H1 (cell line): ENCODE measurements at regions not wholly inside any gene's neighbourhood (a gene's known extent, or its start where the extent isn't known, plus 50 kb on each side); places are given as distances from the start of the nearest gene placed in this dataset.

Source experiments
- CTCF ChIA-PET: fragments of 300-600 bp; sonication (Branson Sonifier 250); formaldehyde crosslinking; loops from one replicate; lab custom pipeline; 2021; ENCODE audit not compliant: partially characterized antibody; lab: Charles Lee
- POLR2A ChIA-PET: fragments of 300-600 bp; sonication (Branson Sonifier 250); formaldehyde crosslinking; loops from one replicate; lab custom pipeline; 2021; ENCODE audit warnings: inconsistent platforms; ENCODE audit not compliant: partially characterized antibody; lab: Charles Lee
- DNase-seq, 2 experiments: peaks; one replicate each; pipeline versions ENCODE4 v3.0.0 to v3.0.0-alpha.2; 2010 to 2022; ENCODE audit warnings: low spot score in 2 of 2, low read depth in 1 of 2, mixed read lengths in 1 of 2
- FAIRE-seq: peaks from 2 replicates; lab custom pipeline; 2011; peaks lifted over from hg19 to GRCh38; lab: Jason Lieb, UNC
- H2AFZ ChIP-seq: 2 replicates; pipeline ENCODE4 v1.8.1; 2012; ENCODE audit warnings: low read length, inconsistent platforms
- H2AK5ac ChIP-seq: 2 replicates; pipeline ENCODE4 v1.6.1; 2013; ENCODE audit warnings: low read depth, low read length
- H2BK120ac ChIP-seq: replicated peaks from 2 replicates; pipeline ENCODE3; 2013; ENCODE audit warnings: low read depth, low read length, inconsistent platforms
- H2BK12ac ChIP-seq: 2 replicates; pipeline ENCODE4 v1.6.1; 2013; ENCODE audit warnings: low read depth, low read length
- H2BK15ac ChIP-seq: 2 replicates; pipeline ENCODE4 v1.6.1; 2013; ENCODE audit warnings: low read length
- H2BK20ac ChIP-seq: 2 replicates; pipeline ENCODE4 v1.6.1; 2013; ENCODE audit warnings: low read length
- H2BK5ac ChIP-seq: 2 replicates; pipeline ENCODE4 v1.6.1; 2013; ENCODE audit warnings: low read depth, low read length
- H3K14ac ChIP-seq: 2 replicates; pipeline ENCODE4 v1.6.1; 2013; ENCODE audit warnings: inconsistent platforms; ENCODE audit not compliant: insufficient read length
- H3K18ac ChIP-seq: 2 replicates; pipeline ENCODE4 v1.6.1; 2013; ENCODE audit warnings: low read length; ENCODE audit errors: extremely low read depth
- H3K23ac ChIP-seq: 2 replicates; pipeline ENCODE4 v1.6.1; 2013; ENCODE audit warnings: inconsistent platforms; ENCODE audit not compliant: insufficient read length
- H3K23me2 ChIP-seq: 2 replicates; pipeline ENCODE4 v1.6.1; 2013; ENCODE audit warnings: low read depth, low read length
- H3K27ac ChIP-seq: 2 replicates; pipeline ENCODE4 v1.6.1; 2011; ENCODE audit warnings: low read depth, low read length, inconsistent platforms
- H3K27me3 ChIP-seq, 4 experiments: replicated peaks in 1 of 4; 1 replicate in 1 of 4; 2 replicates in 3 of 4; pipeline versions ENCODE4 v1.6.1 to v1.8.1; 2011 to 2013; ENCODE audit warnings: low read length in 3 of 4, mild to moderate bottlenecking in 3 of 4, inconsistent platforms in 2 of 4, mixed read lengths in 2 of 4, moderate library complexity in 1 of 4; ENCODE audit not compliant: control insufficient read depth in 3 of 4, insufficient read depth in 3 of 4; ENCODE audit errors: extremely low read depth in 1 of 4
- H3K36me3 ChIP-seq, 4 experiments: 2 replicates each; pipeline versions ENCODE4 v1.6.1 to v1.8.1; 2011 to 2013; ENCODE audit warnings: mild to moderate bottlenecking in 4 of 4, low read length in 3 of 4, moderate library complexity in 2 of 4, control low read depth in 1 of 4, inconsistent platforms in 1 of 4; ENCODE audit not compliant: insufficient read depth in 4 of 4, control insufficient read depth in 2 of 4
- H3K4ac ChIP-seq: replicated peaks from 2 replicates; pipeline ENCODE3; 2013; ENCODE audit warnings: low read length, low read depth, mixed read lengths, inconsistent platforms; ENCODE audit not compliant: insufficient read length
- H3K4me1 ChIP-seq, 4 experiments: replicated peaks in 1 of 4; 1 replicate in 1 of 4; 2 replicates in 3 of 4; pipeline versions ENCODE4 v1.6.1 to v1.8.1; 2011 to 2013; ENCODE audit warnings: low read length in 3 of 4, inconsistent platforms in 2 of 4, mixed read lengths in 1 of 4; ENCODE audit not compliant: insufficient read depth in 4 of 4, control insufficient read depth in 3 of 4
- H3K4me2 ChIP-seq, 2 experiments: 2 replicates each; pipeline versions ENCODE4 v1.6.1 to v1.8.1; 2011 to 2013; ENCODE audit warnings: low read depth in 2 of 2, low read length in 2 of 2, control low read depth in 1 of 2, inconsistent platforms in 1 of 2, mild to moderate bottlenecking in 1 of 2; ENCODE audit not compliant: insufficient read depth in 1 of 2
- H3K4me3 ChIP-seq, 4 experiments: fragments of 200-600, 300-600 bp in 1 of 4; sonication (generic), shearing (Covaris generic), sonication (Bioruptor Twin) in 1 of 4; 2 replicates each; pipeline versions ENCODE4 v1.5.1 to v1.8.1; 2011 to 2016; ENCODE audit warnings: low read length in 4 of 4, low read depth in 3 of 4, control low read depth in 2 of 4, inconsistent platforms in 2 of 4, mild to moderate bottlenecking in 2 of 4, mixed read lengths in 1 of 4, moderate library complexity in 1 of 4; ENCODE audit not compliant: insufficient read depth in 2 of 4; ENCODE audit errors: extremely low read depth in 1 of 4
- H3K56ac ChIP-seq: replicated peaks from 2 replicates; pipeline ENCODE3; 2013; ENCODE audit warnings: low read depth, mild to moderate bottlenecking, mixed read lengths, low read length, inconsistent platforms; ENCODE audit not compliant: insufficient read length
- H3K79me1 ChIP-seq: 2 replicates; pipeline ENCODE4 v1.6.1; 2013; ENCODE audit warnings: low read depth, low read length, control low read depth
- H3K79me2 ChIP-seq, 2 experiments: 2 replicates each; pipeline versions ENCODE4 v1.6.1 to v1.8.1; 2012 to 2013; ENCODE audit warnings: low read length in 2 of 2, mild to moderate bottlenecking in 2 of 2, inconsistent platforms in 1 of 2; ENCODE audit not compliant: insufficient read depth in 2 of 2, control insufficient read depth in 1 of 2
- H3K9ac ChIP-seq, 4 experiments: replicated peaks in 1 of 4; 1 replicate in 1 of 4; 2 replicates in 3 of 4; pipeline versions ENCODE4 v1.6.1 to v1.8.1; 2011 to 2013; ENCODE audit warnings: low read depth in 3 of 4, low read length in 3 of 4, control low read depth in 2 of 4, mild to moderate bottlenecking in 2 of 4, moderate library complexity in 2 of 4, inconsistent platforms in 1 of 4; ENCODE audit errors: extremely low read depth in 1 of 4
- H3K9me3 ChIP-seq, 2 experiments: 2 replicates each; pipeline versions ENCODE4 v1.6.1 to v1.8.1; 2012 to 2013; ENCODE audit warnings: mild to moderate bottlenecking in 2 of 2, moderate library complexity in 2 of 2, control low read depth in 1 of 2, inconsistent platforms in 1 of 2, low read depth in 1 of 2, low read length in 1 of 2, mixed read lengths in 1 of 2; ENCODE audit not compliant: insufficient read depth in 2 of 2
- H4K20me1 ChIP-seq, 2 experiments: replicated peaks in 1 of 2; 2 replicates each; pipeline versions ENCODE3 to v1.8.1; 2011 to 2013; ENCODE audit warnings: inconsistent platforms in 2 of 2, low read length in 2 of 2, mild to moderate bottlenecking in 1 of 2; ENCODE audit not compliant: insufficient read depth in 2 of 2, control insufficient read depth in 1 of 2
- H4K5ac ChIP-seq: 2 replicates; pipeline ENCODE4 v1.6.1; 2013; ENCODE audit warnings: low read length, low read depth, mixed read lengths, inconsistent platforms; ENCODE audit not compliant: insufficient read length
- H4K8ac ChIP-seq: 2 replicates; pipeline ENCODE4 v1.8.0; 2013; ENCODE audit warnings: mild to moderate bottlenecking, moderate library complexity, low read length, inconsistent platforms; ENCODE audit not compliant: insufficient read depth; ENCODE audit errors: extremely low read depth
- H4K91ac ChIP-seq: replicated peaks from 2 replicates; pipeline ENCODE3; 2013; ENCODE audit warnings: low read length, mixed read lengths, inconsistent platforms; ENCODE audit not compliant: insufficient read length
- CBX5 ChIP-seq: fragments of 300-800, 300-1000 bp; sonication (generic); IDR thresholded peaks from 2 replicates; pipeline ENCODE4 v1.7.1; 2016; ENCODE audit warnings: antibody characterized with exemption, low read length, low read depth
- CHD2 ChIP-seq: IDR thresholded peaks from 2 replicates; pipeline ENCODE4 v1.6.1; 2012; ENCODE audit warnings: low read length, improper control_type of control experiment
- EGR1 ChIP-seq: IDR thresholded peaks from 2 replicates; pipeline ENCODE4 v1.6.1; 2011; ENCODE audit warnings: low read depth, low read length, borderline replicate concordance
- PHF8 ChIP-seq: fragments of 200-600 bp; sonication (generic); conservative IDR thresholded peaks from 2 replicates; pipeline ENCODE4 v1.7.1; 2012; ENCODE audit warnings: low read depth, mild to moderate bottlenecking, inconsistent platforms, low read length, moderate library complexity
- POU5F1 ChIP-seq: IDR thresholded peaks from 2 replicates; pipeline ENCODE4 v1.6.1; 2011; ENCODE audit warnings: low read depth, mild to moderate bottlenecking, low read length, moderate library complexity
- RBBP5 ChIP-seq: IDR thresholded peaks from 2 replicates; pipeline ENCODE4 v1.7.1; 2012; ENCODE audit warnings: low read depth, mild to moderate bottlenecking, inconsistent platforms, low read length, moderate library complexity, borderline replicate concordance
- RNF2 ChIP-seq: fragments of 200-900, 300-1000 bp; sonication (generic); IDR thresholded peaks from 2 replicates; pipeline ENCODE4 v1.7.1; 2016; ENCODE audit warnings: borderline replicate concordance, low read depth, mild to moderate bottlenecking, antibody characterized with exemption, low read length; ENCODE audit not compliant: poor library complexity, severe bottlenecking; ENCODE audit errors: missing control alignments
- SIN3A ChIP-seq, 2 experiments: IDR thresholded peaks in 1 of 2; conservative IDR thresholded peaks in 1 of 2; 2 replicates each; pipeline ENCODE4 v1.6.1; 2011 to 2012; ENCODE audit warnings: low read length in 2 of 2, improper control_type of control experiment in 1 of 2, low read depth in 1 of 2, mild to moderate bottlenecking in 1 of 2
- SIRT6 ChIP-seq: IDR thresholded peaks from one replicate; pipeline ENCODE4 v1.7.1; 2012; ENCODE audit warnings: low read length, inconsistent platforms
- SIX5 ChIP-seq: IDR thresholded peaks from 2 replicates; pipeline ENCODE4 v1.6.1; 2011; ENCODE audit warnings: mild to moderate bottlenecking, low read depth, low read length
- SP4 ChIP-seq: IDR thresholded peaks from 2 replicates; pipeline ENCODE4 v1.6.1; 2012; ENCODE audit warnings: low read length, inconsistent platforms
- TAF1 ChIP-seq: IDR thresholded peaks from 2 replicates; pipeline ENCODE4 v1.6.1; 2011; ENCODE audit warnings: mild to moderate bottlenecking, low read depth, low read length
- TCF12 ChIP-seq: IDR thresholded peaks from 2 replicates; pipeline ENCODE4 v1.6.1; 2011; ENCODE audit warnings: low read depth, mild to moderate bottlenecking, low read length
- TEAD4 ChIP-seq: IDR thresholded peaks from 2 replicates; pipeline ENCODE4 v1.6.1; 2012; ENCODE audit warnings: low read depth, low read length, inconsistent platforms, mixed read lengths
- WGBS, 2 experiments: shearing (Covaris generic) in 1 of 2; methylation state at CpG; one replicate each; pipeline versions ENCODE4 v1.1.6 to v1.1.7; 2013 to 2015; ENCODE audit warnings: low lambda C conversion rate in 2 of 2, mixed read lengths in 2 of 2, inconsistent platforms in 1 of 2, low coverage in 1 of 2, missing lambda C conversion rate in 1 of 2; ENCODE audit not compliant: insufficient replicate concordance in 2 of 2, insufficient coverage in 1 of 2, insufficient read length in 1 of 2; ENCODE audit errors: extremely low coverage in 1 of 2, missing lambda C conversion rate in 1 of 2; 5-methylcytosine and 5-hydroxymethylcytosine counted together
- TF ChIP-seq, protein P1 (sequence below): IDR thresholded peaks from 2 replicates; pipeline ENCODE4 v1.6.1; 2011; ENCODE audit warnings: low read depth, mild to moderate bottlenecking, low read length; ENCODE audit not compliant: insufficient read depth

DNA sequence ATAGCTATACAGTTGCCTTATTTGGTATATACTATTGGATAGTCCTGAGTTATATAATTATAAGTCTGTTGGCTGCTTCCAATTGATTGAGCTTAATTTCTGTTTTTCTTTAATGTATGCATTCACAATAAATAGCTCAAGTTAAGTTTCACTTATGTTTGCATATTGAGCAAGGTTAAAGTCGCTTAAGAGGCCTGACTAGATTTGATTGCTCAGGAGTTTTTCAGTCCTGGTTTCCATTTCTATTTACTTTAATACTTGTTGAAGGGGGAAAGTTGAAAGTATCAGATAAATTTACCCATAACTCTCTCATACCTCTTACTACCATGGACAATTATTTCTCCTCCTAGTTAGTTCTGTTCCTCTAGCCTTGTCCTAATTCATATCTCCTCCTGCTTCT, 294.7 kb downstream of the ARL4A start:
- CTCF ChIA-PET, result interaction anchor here (0.6 to 1.0 kb wide), 3 partner anchors 9 to 209 kb away, joined by 3 to 4 read pairs (median 3); no protein-coding TSS in a partner anchor
- Histone ChIP-seq H2BK5ac (no peak overlapping the region), H4K5ac (no peak overlapping the region), H2AK5ac (no peak overlapping the region), H2AFZ (no peak overlapping the region), H2BK120ac (no peak overlapping the region), H3K79me1 (no peaks in the 10 kb centered on the region), H4K91ac (no peak overlapping the region), H3K23ac (no peak overlapping the region), H3K36me3 (no peaks in the 10 kb centered on the region), H4K8ac (no peak overlapping the region), H3K9me3 (no peaks in the 10 kb centered on the region), H3K56ac (no peak overlapping the region), H2BK15ac (no peak overlapping the region), H3K4ac (no peak overlapping the region), H3K4me1 (peaks cover 2 to 13% (median 4%) of the 10 kb centered on the region in 4 experiments), H3K9ac (no peak overlapping the region), H2BK20ac (no peak overlapping the region), H3K14ac (no peak overlapping the region), H3K18ac (no peak overlapping the region), H3K4me3 (no peak overlapping the region), H3K79me2 (no peaks in the 10 kb centered on the region), H2BK12ac (no peak overlapping the region), H4K20me1 (no peaks in the 10 kb centered on the region), H3K23me2 (no peaks in the 10 kb centered on the region), H3K27me3 (peaks cover 0 to 1% (median 0%) of the 10 kb centered on the region in 4 experiments; a peak in 1 of 7 replicates), H3K4me2 (no peak overlapping the region), H3K27ac (no peak overlapping the region)
- DNase-seq (no peak), FAIRE-seq (no peak)
- TF ChIP-seq CHD2, result no peak
- no peak for TF ChIP-seq CBX5
- no peak for TF ChIP-seq RBBP5
- no peak for TF ChIP-seq EGR1
- TF ChIP-seq SIX5, result no peak
- no peak for TF ChIP-seq POU5F1
- no peak for TF ChIP-seq TAF1
- no peak for TF ChIP-seq TCF12
- TF ChIP-seq SP4, result no peak
- no peak for TF ChIP-seq SIRT6
- TF ChIP-seq RNF2, result no peak
- no peak for TF ChIP-seq TEAD4
- TF ChIP-seq SIN3A (conservative IDR thresholded peaks at IDR 0.05 in 1 of 2, IDR thresholded peaks at IDR 0.05 in 1 of 2; ENCODE audit: low read depth in 1 of 2, low read length in 2 of 2), result no peak
- TF ChIP-seq, protein P1, sequence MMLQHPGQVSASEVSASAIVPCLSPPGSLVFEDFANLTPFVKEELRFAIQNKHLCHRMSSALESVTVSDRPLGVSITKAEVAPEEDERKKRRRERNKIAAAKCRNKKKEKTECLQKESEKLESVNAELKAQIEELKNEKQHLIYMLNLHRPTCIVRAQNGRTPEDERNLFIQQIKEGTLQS, result no peak
- no peak for TF ChIP-seq PHF8
- 91% methylated on average over 1 of the region's 1 CpG; no CpG with 5 or more reads in 1 of the 2 experiments for WGBS, 2 experiments
- POLR2A ChIA-PET, result no interaction called here
